DND-41 (cell line): ENCODE measurements at regions not wholly inside any gene's neighbourhood (a gene's known extent, or its start where the extent isn't known, plus 50 kb on each side); places are given as distances from the start of the nearest gene placed in this dataset.

Experiments
- EZH2 ChIP-seq: IDR thresholded peaks from 3 replicates; pipeline ENCODE4 v1.6.1; 2012; ENCODE audit warnings: borderline replicate concordance, low read depth, mild to moderate bottlenecking, moderate library complexity, low read length, inconsistent platforms; ENCODE audit not compliant: severe bottlenecking
- TF ChIP-seq, protein P1 (sequence below): IDR thresholded peaks from 2 replicates; pipeline ENCODE4 v1.5.1; 2012; ENCODE audit warnings: borderline replicate concordance, low read length, moderate library complexity, mild to moderate bottlenecking; ENCODE audit not compliant: poor library complexity, severe bottlenecking; ENCODE audit errors: extremely low read depth

DNA sequence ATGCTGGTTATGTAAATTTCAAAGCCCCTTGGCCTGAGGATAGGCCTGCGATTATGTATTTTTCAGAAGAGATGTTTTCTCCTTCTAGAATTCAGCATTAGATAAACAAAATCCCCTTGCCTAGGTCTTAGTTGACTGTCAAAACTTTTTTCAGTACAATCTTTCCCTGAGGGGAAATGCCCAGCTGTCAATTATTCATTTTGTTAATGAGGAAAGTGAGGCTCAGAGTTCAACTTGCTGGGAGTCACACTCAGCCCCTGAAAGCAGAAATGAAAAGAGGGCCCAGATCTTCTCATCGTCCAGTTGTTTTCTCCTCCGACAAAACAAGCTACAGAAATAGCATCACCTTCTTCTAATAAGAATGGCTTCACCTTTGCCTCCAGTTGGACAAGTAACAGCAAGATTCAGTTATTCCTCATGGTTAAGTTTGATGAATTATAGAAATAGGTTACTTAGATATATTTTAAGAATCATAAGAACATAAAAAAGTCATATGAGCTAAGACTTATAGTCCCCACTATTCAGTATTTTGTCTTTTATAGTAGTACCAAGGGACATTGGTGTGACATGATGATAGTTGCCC, 627.1 kb upstream of the WWC1 start:
- TF ChIP-seq, protein P1, sequence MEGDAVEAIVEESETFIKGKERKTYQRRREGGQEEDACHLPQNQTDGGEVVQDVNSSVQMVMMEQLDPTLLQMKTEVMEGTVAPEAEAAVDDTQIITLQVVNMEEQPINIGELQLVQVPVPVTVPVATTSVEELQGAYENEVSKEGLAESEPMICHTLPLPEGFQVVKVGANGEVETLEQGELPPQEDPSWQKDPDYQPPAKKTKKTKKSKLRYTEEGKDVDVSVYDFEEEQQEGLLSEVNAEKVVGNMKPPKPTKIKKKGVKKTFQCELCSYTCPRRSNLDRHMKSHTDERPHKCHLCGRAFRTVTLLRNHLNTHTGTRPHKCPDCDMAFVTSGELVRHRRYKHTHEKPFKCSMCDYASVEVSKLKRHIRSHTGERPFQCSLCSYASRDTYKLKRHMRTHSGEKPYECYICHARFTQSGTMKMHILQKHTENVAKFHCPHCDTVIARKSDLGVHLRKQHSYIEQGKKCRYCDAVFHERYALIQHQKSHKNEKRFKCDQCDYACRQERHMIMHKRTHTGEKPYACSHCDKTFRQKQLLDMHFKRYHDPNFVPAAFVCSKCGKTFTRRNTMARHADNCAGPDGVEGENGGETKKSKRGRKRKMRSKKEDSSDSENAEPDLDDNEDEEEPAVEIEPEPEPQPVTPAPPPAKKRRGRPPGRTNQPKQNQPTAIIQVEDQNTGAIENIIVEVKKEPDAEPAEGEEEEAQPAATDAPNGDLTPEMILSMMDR = no peak
- no peak for TF ChIP-seq EZH2
